IMR-90 (cell line): ENCODE measurements at regions not wholly inside any gene's neighbourhood (a gene's known extent, or its start where the extent isn't known, plus 50 kb on each side); places are given as distances from the start of the nearest gene placed in this dataset.

Experiments used
- CEBPB ChIP-seq: IDR thresholded peaks from 2 replicates; pipeline ENCODE4 v1.6.1; 2012; ENCODE audit warnings: low read depth, low read length, improper control_type of control experiment
- FOS ChIP-seq: fragments of 150-350 bp; IDR thresholded peaks from 2 replicates; pipeline ENCODE4 v1.6.1; 2016; ENCODE audit warnings: low read depth, low read length
- MAFK ChIP-seq: IDR thresholded peaks from 2 replicates; pipeline ENCODE4 v1.6.1; 2012; ENCODE audit warnings: low read depth, low read length, improper control_type of control experiment
- MAZ ChIP-seq: IDR thresholded peaks from 2 replicates; pipeline ENCODE4 v1.6.1; 2012; ENCODE audit warnings: low read depth, mild to moderate bottlenecking, low read length, improper control_type of control experiment, moderate library complexity, borderline replicate concordance
- MXI1 ChIP-seq: IDR thresholded peaks from 2 replicates; pipeline ENCODE4 v1.6.1; 2012; ENCODE audit warnings: low read depth, mild to moderate bottlenecking, low read length, moderate library complexity, borderline replicate concordance
- POLR2A ChIP-seq: IDR thresholded peaks from 2 replicates; pipeline ENCODE4 v1.6.1; 2012; ENCODE audit warnings: mild to moderate bottlenecking, low read depth, low read length
- RAD21 ChIP-seq: IDR thresholded peaks from 2 replicates; pipeline ENCODE4 v1.6.1; 2012; ENCODE audit warnings: low read length, improper control_type of control experiment
- RCOR1 ChIP-seq: IDR thresholded peaks from 2 replicates; pipeline ENCODE4 v1.6.1; 2012; ENCODE audit warnings: mild to moderate bottlenecking, low read length, improper control_type of control experiment; ENCODE audit not compliant: insufficient replicate concordance
- RFX5 ChIP-seq: IDR thresholded peaks from 2 replicates; pipeline ENCODE4 v1.8.0; 2012; ENCODE audit warnings: low read depth, mild to moderate bottlenecking, low read length, moderate library complexity
- SMC3 ChIP-seq: fragments of 150-350 bp; IDR thresholded peaks from 2 replicates; pipeline ENCODE4 v1.6.1; 2016; ENCODE audit warnings: low read depth, mild to moderate bottlenecking, antibody characterized with exemption, low read length, moderate library complexity
- TF ChIP-seq, protein P1 (sequence below): conservative IDR thresholded peaks from 2 replicates; pipeline ENCODE4 v1.5.1; 2012; ENCODE audit warnings: mild to moderate bottlenecking, low read depth, low read length, improper control_type of control experiment
- TF ChIP-seq, protein P2 (sequence below): fragments of 150-350 bp; IDR thresholded peaks from 2 replicates; pipeline ENCODE4 v1.6.1; 2017; ENCODE audit warnings: mild to moderate bottlenecking, antibody characterized with exemption, low read length, low read depth
- TF ChIP-seq, protein P3 (sequence below): fragments of 150-350 bp; IDR thresholded peaks from 2 replicates; pipeline ENCODE4 v1.6.1; 2016; ENCODE audit warnings: low read depth, mild to moderate bottlenecking, low read length, moderate library complexity, borderline replicate concordance

DNA sequence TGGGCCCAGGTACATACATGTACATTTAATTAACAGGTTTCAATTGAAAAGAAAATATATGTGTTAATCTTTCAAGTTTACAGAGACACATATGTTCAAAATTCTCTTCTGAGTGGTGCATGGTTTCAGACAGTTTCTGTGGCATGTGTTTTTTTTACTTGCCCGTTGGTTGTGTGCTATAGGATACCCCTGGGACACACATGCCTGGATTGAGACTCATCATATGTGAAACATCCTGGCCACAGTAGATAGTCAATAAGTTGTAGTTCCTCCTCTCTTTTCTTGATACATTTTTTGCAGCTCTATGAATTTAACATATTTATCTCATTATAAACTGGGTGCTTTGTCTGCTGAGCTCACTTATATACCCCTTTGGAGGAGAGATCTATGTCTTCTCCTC, 207.8 kb upstream of the CTBP2 start:
- TF ChIP-seq, protein P1, sequence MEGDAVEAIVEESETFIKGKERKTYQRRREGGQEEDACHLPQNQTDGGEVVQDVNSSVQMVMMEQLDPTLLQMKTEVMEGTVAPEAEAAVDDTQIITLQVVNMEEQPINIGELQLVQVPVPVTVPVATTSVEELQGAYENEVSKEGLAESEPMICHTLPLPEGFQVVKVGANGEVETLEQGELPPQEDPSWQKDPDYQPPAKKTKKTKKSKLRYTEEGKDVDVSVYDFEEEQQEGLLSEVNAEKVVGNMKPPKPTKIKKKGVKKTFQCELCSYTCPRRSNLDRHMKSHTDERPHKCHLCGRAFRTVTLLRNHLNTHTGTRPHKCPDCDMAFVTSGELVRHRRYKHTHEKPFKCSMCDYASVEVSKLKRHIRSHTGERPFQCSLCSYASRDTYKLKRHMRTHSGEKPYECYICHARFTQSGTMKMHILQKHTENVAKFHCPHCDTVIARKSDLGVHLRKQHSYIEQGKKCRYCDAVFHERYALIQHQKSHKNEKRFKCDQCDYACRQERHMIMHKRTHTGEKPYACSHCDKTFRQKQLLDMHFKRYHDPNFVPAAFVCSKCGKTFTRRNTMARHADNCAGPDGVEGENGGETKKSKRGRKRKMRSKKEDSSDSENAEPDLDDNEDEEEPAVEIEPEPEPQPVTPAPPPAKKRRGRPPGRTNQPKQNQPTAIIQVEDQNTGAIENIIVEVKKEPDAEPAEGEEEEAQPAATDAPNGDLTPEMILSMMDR: no peak
- TF ChIP-seq RCOR1: no peak
- TF ChIP-seq, protein P2, sequence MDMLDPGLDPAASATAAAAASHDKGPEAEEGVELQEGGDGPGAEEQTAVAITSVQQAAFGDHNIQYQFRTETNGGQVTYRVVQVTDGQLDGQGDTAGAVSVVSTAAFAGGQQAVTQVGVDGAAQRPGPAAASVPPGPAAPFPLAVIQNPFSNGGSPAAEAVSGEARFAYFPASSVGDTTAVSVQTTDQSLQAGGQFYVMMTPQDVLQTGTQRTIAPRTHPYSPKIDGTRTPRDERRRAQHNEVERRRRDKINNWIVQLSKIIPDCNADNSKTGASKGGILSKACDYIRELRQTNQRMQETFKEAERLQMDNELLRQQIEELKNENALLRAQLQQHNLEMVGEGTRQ: no peak
- no peak for TF ChIP-seq MAZ
- TF ChIP-seq POLR2A: no peak
- no peak for TF ChIP-seq SMC3
- no peak for TF ChIP-seq RAD21
- TF ChIP-seq CEBPB: no peak
- TF ChIP-seq RFX5: no peak
- no peak for TF ChIP-seq MAFK
- no peak for TF ChIP-seq MXI1
- no peak for TF ChIP-seq FOS
- TF ChIP-seq, protein P3, sequence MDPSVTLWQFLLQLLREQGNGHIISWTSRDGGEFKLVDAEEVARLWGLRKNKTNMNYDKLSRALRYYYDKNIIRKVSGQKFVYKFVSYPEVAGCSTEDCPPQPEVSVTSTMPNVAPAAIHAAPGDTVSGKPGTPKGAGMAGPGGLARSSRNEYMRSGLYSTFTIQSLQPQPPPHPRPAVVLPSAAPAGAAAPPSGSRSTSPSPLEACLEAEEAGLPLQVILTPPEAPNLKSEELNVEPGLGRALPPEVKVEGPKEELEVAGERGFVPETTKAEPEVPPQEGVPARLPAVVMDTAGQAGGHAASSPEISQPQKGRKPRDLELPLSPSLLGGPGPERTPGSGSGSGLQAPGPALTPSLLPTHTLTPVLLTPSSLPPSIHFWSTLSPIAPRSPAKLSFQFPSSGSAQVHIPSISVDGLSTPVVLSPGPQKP: no peak
